ENCODE measurements at regions not wholly inside any gene's neighbourhood (a gene's known extent, or its start where the extent isn't known, plus 50 kb on each side); places are given as distances from the start of the nearest gene placed in this dataset.

- no peak for DNase-seq (ENCODE audit: low read depth in 2 of 3, low spot score in 2 of 3)
These were observed 205.9 kb downstream of the IKZF2 start for GRCh38 chr2:212945526-212945925.

GRCh38 chr2:212943351-212943750 is 208.1 kb downstream of the IKZF2 start:
- no peak for DNase-seq (ENCODE audit: low read depth in 2 of 3, low spot score in 2 of 3)

- DNase-seq (ENCODE audit: low read depth in 2 of 3, low spot score in 2 of 3) = no peak
These were observed 210.1 kb downstream of the IKZF2 start for GRCh38 chr2:212941361-212941760.

- no peak for DNase-seq (ENCODE audit: low read depth in 2 of 3, low spot score in 2 of 3)
These were observed 210.6 kb downstream of the IKZF2 start for GRCh38 chr2:212940816-212941215.

- DNase-seq (ENCODE audit: low read depth in 2 of 3, low spot score in 2 of 3) = no peak
These were observed 211.5 kb downstream of the IKZF2 start for GRCh38 chr2:212939777-212940531.

GRCh38 chr2:212938144-212938793 is 213.1 kb downstream of the IKZF2 start:
- no peak for DNase-seq (ENCODE audit: low read depth in 2 of 3, low spot score in 2 of 3)

- no peak for DNase-seq (ENCODE audit: low read depth in 2 of 3, low spot score in 2 of 3)
These were observed 214.8 kb downstream of the IKZF2 start for GRCh38 chr2:212936572-212936971.

GRCh38 chr2:212935752-212936151 is 215.7 kb downstream of the IKZF2 start:
- no peak for DNase-seq (ENCODE audit: low read depth in 2 of 3, low spot score in 2 of 3)

- no peak for DNase-seq (ENCODE audit: low read depth in 2 of 3, low spot score in 2 of 3)
These were observed 220.1 kb downstream of the IKZF2 start for GRCh38 chr2:212931271-212931670.

- DNase-seq (ENCODE audit: low read depth in 2 of 3, low spot score in 2 of 3) = no peak
These were observed 220.7 kb downstream of the IKZF2 start for GRCh38 chr2:212930556-212931260.

- DNase-seq (ENCODE audit: low read depth in 2 of 3, low spot score in 2 of 3) = no peak
These were observed 221.4 kb downstream of the IKZF2 start for GRCh38 chr2:212929971-212930370.

GRCh38 chr2:212929116-212929515 is 222.3 kb downstream of the IKZF2 start:
- DNase-seq (ENCODE audit: low read depth in 2 of 3, low spot score in 2 of 3) = no peak

- no peak for DNase-seq (ENCODE audit: low read depth in 2 of 3, low spot score in 2 of 3)
These were observed 222.7 kb downstream of the IKZF2 start for GRCh38 chr2:212928681-212929080.

- no peak for DNase-seq (ENCODE audit: low read depth in 2 of 3, low spot score in 2 of 3)
These were observed 224.5 kb downstream of the IKZF2 start for GRCh38 chr2:212926940-212927339.

- DNase-seq (ENCODE audit: low read depth in 2 of 3, low spot score in 2 of 3) = no peak
These were observed 228.0 kb downstream of the IKZF2 start for GRCh38 chr2:212923393-212923792.

- no peak for DNase-seq (ENCODE audit: low read depth in 2 of 3, low spot score in 2 of 3)
These were observed 228.7 kb downstream of the IKZF2 start for GRCh38 chr2:212922701-212923100.

GRCh38 chr2:212921711-212922110 is 229.7 kb downstream of the IKZF2 start:
- no peak for DNase-seq (ENCODE audit: low read depth in 2 of 3, low spot score in 2 of 3)

- no peak for DNase-seq (ENCODE audit: low read depth in 2 of 3, low spot score in 2 of 3)
These were observed 230.4 kb downstream of the IKZF2 start for GRCh38 chr2:212921061-212921460.

GRCh38 chr2:212919238-212919637 is 232.2 kb downstream of the IKZF2 start:
- no peak for DNase-seq (ENCODE audit: low read depth in 2 of 3, low spot score in 2 of 3)

- no peak for DNase-seq (ENCODE audit: low read depth in 2 of 3, low spot score in 2 of 3)
These were observed 233.1 kb downstream of the IKZF2 start for GRCh38 chr2:212918336-212918735.

GRCh38 chr2:212915121-212915782 is 236.2 kb downstream of the IKZF2 start:
- no peak for DNase-seq (ENCODE audit: low read depth in 2 of 3, low spot score in 2 of 3)

- DNase-seq (ENCODE audit: low read depth in 2 of 3, low spot score in 2 of 3) = no peak
These were observed 237.0 kb downstream of the IKZF2 start for GRCh38 chr2:212914392-212914791.

Measured in activated CD8-positive, alpha-beta memory T cell treated with anti-CD3 and anti-CD28 coated beads for 48 hours (primary cell).